ENCODE measurements at regions not wholly inside any gene's neighbourhood (a gene's known extent, or its start where the extent isn't known, plus 50 kb on each side); places are given as distances from the start of the nearest gene placed in this dataset.

- H3K36me3 ChIP-seq (ENCODE audit: control insufficient read depth in 2 of 2, extremely low read depth in 1 of 2, insufficient read depth in 2 of 2, low read length in 2 of 2): no peaks in the 10 kb centered on the region
- no peaks in the 10 kb centered on the region for H3K27me3 ChIP-seq (ENCODE audit: control insufficient read depth in 2 of 2, insufficient read depth in 2 of 2, low read length in 2 of 2)
- POLR2A ChIA-PET: no interaction called here
- no peaks in the 10 kb centered on the region for H3K9me3 ChIP-seq (replicated peaks; ENCODE audit: control insufficient read depth, insufficient read depth, low read length)
- no peak for TF ChIP-seq POLR2AphosphoS5 (IDR thresholded peaks at IDR 0.05; ENCODE audit: insufficient read depth, low read depth, low read length)
- TF ChIP-seq MYC (IDR thresholded peaks at IDR 0.05; ENCODE audit: low read depth, low read length): no peak
- TF ChIP-seq EZH2 (IDR thresholded peaks at IDR 0.05; ENCODE audit: borderline replicate concordance, low read depth, low read length, severe bottlenecking): no peak
- TF ChIP-seq POLR2A (IDR thresholded peaks at IDR 0.05; ENCODE audit: low read depth, low read length): no peak
- TF ChIP-seq, protein P1, sequence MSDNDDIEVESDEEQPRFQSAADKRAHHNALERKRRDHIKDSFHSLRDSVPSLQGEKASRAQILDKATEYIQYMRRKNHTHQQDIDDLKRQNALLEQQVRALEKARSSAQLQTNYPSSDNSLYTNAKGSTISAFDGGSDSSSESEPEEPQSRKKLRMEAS (IDR thresholded peaks at IDR 0.05; ENCODE audit: insufficient read depth, insufficient read length): no peak
- TF ChIP-seq FOS (IDR thresholded peaks at IDR 0.05; ENCODE audit: borderline replicate concordance, insufficient read depth, low read length): no peak
- TF ChIP-seq JUN (IDR thresholded peaks at IDR 0.05; ENCODE audit: borderline replicate concordance, insufficient read depth, insufficient read length, low read depth): no peak
- TF ChIP-seq GATA2 (IDR thresholded peaks at IDR 0.05; ENCODE audit: insufficient read depth, insufficient read length, low read depth, low read length): no peak
- H3K9me1 ChIP-seq (replicated peaks; ENCODE audit: control insufficient read depth, extremely low read depth, insufficient read depth, low read length): no peaks in the 10 kb centered on the region
- CTCF ChIA-PET: interaction anchor here (1.5 to 2.9 kb wide), 2 partner anchors 387 to 784 kb away, joined by 4 to 24 read pairs; no protein-coding TSS in a partner anchor
- no TSS peak for BruUV-seq (replicated peaks)
- no peak for FAIRE-seq
- no peaks in the 10 kb centered on the region for H4K20me1 ChIP-seq (replicated peaks; ENCODE audit: control insufficient read depth, extremely low read depth, insufficient read depth, low read length)
- no peak overlapping the region for H3K4me3 ChIP-seq (replicated peaks in 1 of 3; ENCODE audit: insufficient read depth in 1 of 3, low read depth in 1 of 3, low read length in 3 of 3)
- no peaks in the 10 kb centered on the region for H3K4me1 ChIP-seq (ENCODE audit: control insufficient read depth, extremely low read depth, insufficient read depth, low read length)
- intact Hi-C loops (cut with micrococcal nuclease): loop anchor here (2.0 kb wide), 2 partner anchors 710 to 784 kb away; no protein-coding TSS in a partner anchor
- H3K9ac ChIP-seq (replicated peaks; ENCODE audit: extremely low read depth, insufficient read depth, low read length): no peak overlapping the region
- no peak for DNase-seq (ENCODE audit: low read depth, low spot score)
- no peaks in the 10 kb centered on the region for H3K79me2 ChIP-seq (ENCODE audit: control insufficient read depth, insufficient read depth, low read length)
- no peak overlapping the region for H2AFZ ChIP-seq (ENCODE audit: low read depth, low read length)
- dilution Hi-C loops (cut with MboI; ENCODE audit: extremely low pct_ligation_motif_present, low sequenced_read_pairs): no loop called here
- no peak overlapping the region for H3K4me2 ChIP-seq (ENCODE audit: insufficient read depth, low read length)
- no peak overlapping the region for H3K27ac ChIP-seq (ENCODE audit: insufficient read depth, low read depth, low read length)
Measured at GRCh38 chr3:22176911-22177310, 425.9 kb upstream of the ZNF385D start.

GRCh38 chr3:22189616-22190015 lies 438.6 kb upstream of the ZNF385D start:
- Histone ChIP-seq H3K36me3 (ENCODE audit: control insufficient read depth in 2 of 2, extremely low read depth in 1 of 2, insufficient read depth in 2 of 2, low read length in 2 of 2) (no peaks in the 10 kb centered on the region), H3K4me1 (ENCODE audit: control insufficient read depth, extremely low read depth, insufficient read depth, low read length) (no peaks in the 10 kb centered on the region), H3K27me3 (ENCODE audit: control insufficient read depth in 2 of 2, insufficient read depth in 2 of 2, low read length in 2 of 2) (no peaks in the 10 kb centered on the region), H3K9me3 (replicated peaks; ENCODE audit: control insufficient read depth, insufficient read depth, low read length) (no peaks in the 10 kb centered on the region), H3K27ac (ENCODE audit: insufficient read depth, low read depth, low read length) (no peak overlapping the region), H3K79me2 (ENCODE audit: control insufficient read depth, insufficient read depth, low read length) (no peaks in the 10 kb centered on the region), H3K4me2 (ENCODE audit: insufficient read depth, low read length) (no peak overlapping the region), H2AFZ (ENCODE audit: low read depth, low read length) (no peak overlapping the region), H3K9ac (replicated peaks; ENCODE audit: extremely low read depth, insufficient read depth, low read length) (no peak overlapping the region), H3K4me3 (replicated peaks in 1 of 3; ENCODE audit: insufficient read depth in 1 of 3, low read depth in 1 of 3, low read length in 3 of 3) (no peak overlapping the region), H3K9me1 (replicated peaks; ENCODE audit: control insufficient read depth, extremely low read depth, insufficient read depth, low read length) (no peaks in the 10 kb centered on the region), H4K20me1 (replicated peaks; ENCODE audit: control insufficient read depth, extremely low read depth, insufficient read depth, low read length) (no peaks in the 10 kb centered on the region)
- TF ChIP-seq POLR2AphosphoS5 (IDR thresholded peaks at IDR 0.05; ENCODE audit: insufficient read depth, low read depth, low read length) (no peak), MYC (IDR thresholded peaks at IDR 0.05; ENCODE audit: low read depth, low read length) (no peak), FOS (IDR thresholded peaks at IDR 0.05; ENCODE audit: borderline replicate concordance, insufficient read depth, low read length) (no peak)
- FAIRE-seq: no peak
- BruUV-seq (replicated peaks): no TSS peak
- intact Hi-C loops (cut with micrococcal nuclease): no loop called here
- POLR2A ChIA-PET: no interaction called here
- no peak for DNase-seq (ENCODE audit: low read depth, low spot score)
- CTCF ChIA-PET: no interaction called here
- dilution Hi-C loops (cut with MboI; ENCODE audit: extremely low pct_ligation_motif_present, low sequenced_read_pairs): no loop called here

Measured in endothelial cell of umbilical vein (primary cell).